GM10266 (cell line): ENCODE measurements at regions not wholly inside any gene's neighbourhood (a gene's known extent, or its start where the extent isn't known, plus 50 kb on each side); places are given as distances from the start of the nearest gene placed in this dataset.

ENCODE experiments used
- DNase-seq: peaks from one replicate; pipeline ENCODE4 v3.0.0; 2012; ENCODE audit errors: extremely low spot score
- TF ChIP-seq, protein P1 (sequence below): IDR thresholded peaks from 2 replicates; pipeline ENCODE4 v1.5.1; 2012; ENCODE audit warnings: mild to moderate bottlenecking, low read depth; ENCODE audit not compliant: control insufficient read depth, insufficient read depth; ENCODE audit errors: missing control alignments

DNA sequence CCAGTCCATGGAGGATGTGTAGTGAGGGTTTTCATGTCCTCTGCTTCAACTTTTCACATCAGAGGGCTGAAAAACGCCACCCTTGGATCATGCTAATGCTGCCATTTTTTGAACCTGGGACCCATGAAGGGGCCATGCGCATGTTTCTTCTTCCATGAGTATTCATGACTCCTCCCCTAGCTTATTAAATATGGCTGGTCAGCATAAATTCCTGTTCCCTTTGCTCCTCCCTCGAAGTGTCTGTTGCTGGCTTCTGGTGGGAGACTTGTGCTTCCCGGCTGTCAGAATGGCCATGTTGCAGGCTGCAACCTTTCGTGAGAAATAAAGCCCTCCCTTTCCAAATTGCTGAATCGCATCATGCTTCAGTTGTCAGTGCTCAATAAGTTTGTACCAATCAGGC is 711.2 kb upstream of the KIRREL3 start:
- TF ChIP-seq, protein P1, sequence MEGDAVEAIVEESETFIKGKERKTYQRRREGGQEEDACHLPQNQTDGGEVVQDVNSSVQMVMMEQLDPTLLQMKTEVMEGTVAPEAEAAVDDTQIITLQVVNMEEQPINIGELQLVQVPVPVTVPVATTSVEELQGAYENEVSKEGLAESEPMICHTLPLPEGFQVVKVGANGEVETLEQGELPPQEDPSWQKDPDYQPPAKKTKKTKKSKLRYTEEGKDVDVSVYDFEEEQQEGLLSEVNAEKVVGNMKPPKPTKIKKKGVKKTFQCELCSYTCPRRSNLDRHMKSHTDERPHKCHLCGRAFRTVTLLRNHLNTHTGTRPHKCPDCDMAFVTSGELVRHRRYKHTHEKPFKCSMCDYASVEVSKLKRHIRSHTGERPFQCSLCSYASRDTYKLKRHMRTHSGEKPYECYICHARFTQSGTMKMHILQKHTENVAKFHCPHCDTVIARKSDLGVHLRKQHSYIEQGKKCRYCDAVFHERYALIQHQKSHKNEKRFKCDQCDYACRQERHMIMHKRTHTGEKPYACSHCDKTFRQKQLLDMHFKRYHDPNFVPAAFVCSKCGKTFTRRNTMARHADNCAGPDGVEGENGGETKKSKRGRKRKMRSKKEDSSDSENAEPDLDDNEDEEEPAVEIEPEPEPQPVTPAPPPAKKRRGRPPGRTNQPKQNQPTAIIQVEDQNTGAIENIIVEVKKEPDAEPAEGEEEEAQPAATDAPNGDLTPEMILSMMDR = no peak
- no peak for DNase-seq

DNA sequence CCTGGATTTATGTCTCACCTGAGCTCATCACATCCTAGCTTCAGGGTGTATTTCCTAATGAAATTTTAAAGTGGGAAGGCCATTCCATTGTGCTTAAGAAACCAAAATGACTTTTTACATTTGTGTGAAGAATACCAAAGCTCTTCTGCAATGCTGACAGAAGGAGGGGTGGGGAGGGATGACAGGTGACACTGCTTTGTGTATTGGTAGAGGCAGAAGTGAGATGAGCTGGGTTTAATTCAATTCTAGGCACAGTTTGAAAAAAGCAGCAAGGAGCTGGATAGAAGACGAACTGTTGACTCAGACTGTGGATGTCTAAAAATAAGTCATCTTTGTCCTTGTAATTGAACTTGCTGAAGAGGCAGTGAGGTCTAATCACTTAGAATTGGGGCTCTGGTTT is 710.3 kb upstream of the KIRREL3 start:
- TF ChIP-seq, protein P1 = no peak
- DNase-seq = no peak

DNA sequence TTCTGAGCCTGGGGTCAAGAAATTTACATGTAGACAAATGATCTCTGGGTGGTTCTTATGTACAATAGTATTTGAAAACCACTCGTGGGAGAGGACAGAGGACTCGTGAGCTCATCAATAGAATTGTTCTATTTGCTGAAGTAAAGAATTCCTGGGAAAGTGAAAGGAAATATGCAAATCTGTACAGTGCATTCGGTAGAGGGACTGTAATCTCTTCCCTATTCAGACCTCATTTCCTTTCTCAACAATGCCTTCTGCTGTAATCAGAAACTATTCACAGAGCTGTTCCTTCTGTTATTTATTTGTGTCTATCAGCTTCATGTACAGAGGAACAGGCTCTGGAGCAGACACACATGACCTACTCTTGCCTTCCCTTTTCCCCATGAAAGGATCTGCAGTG is 709.4 kb upstream of the KIRREL3 start:
- TF ChIP-seq, protein P1 = no peak
- no peak for DNase-seq

DNA sequence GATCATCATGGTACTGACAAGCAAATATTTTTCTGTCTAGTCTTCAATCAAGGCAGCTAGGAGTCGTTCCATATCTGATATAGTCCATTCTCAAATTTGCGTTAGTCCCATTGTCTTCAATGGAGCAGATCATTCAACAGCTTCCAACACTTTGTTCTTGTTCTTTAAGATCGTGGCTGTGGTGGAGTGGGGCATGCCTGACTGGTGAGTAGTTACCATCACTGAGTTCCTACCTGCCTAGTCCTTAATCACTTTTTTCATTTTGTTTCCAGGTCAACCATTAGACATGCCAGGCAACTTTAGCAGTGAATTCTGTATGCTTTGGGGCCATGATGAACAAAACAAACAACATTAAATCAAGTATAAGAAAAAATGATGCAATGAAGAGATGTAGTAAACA is 693.1 kb upstream of the KIRREL3 start:
- TF ChIP-seq, protein P1 = no peak
- no peak for DNase-seq

DNA sequence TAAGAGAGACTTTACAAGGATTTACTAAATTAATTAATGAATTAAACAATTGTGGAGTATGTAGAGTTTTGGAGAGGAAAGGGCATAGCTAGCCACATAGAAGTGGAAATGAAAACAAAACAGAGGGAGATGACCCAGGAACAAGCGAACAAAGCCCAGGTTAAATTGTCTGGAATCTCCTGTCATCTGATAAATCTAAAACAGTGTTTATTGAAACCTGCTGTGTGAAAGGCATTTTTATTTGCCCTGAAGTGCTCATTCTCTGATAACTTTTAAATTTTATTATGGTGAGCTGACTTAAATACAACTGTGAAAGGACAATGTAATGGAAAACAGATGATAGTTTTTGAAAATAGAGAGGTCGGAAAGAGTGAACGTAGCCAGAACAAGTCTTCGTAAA is 682.8 kb upstream of the KIRREL3 start:
- DNase-seq = no peak
- TF ChIP-seq, protein P1 = no peak

DNA sequence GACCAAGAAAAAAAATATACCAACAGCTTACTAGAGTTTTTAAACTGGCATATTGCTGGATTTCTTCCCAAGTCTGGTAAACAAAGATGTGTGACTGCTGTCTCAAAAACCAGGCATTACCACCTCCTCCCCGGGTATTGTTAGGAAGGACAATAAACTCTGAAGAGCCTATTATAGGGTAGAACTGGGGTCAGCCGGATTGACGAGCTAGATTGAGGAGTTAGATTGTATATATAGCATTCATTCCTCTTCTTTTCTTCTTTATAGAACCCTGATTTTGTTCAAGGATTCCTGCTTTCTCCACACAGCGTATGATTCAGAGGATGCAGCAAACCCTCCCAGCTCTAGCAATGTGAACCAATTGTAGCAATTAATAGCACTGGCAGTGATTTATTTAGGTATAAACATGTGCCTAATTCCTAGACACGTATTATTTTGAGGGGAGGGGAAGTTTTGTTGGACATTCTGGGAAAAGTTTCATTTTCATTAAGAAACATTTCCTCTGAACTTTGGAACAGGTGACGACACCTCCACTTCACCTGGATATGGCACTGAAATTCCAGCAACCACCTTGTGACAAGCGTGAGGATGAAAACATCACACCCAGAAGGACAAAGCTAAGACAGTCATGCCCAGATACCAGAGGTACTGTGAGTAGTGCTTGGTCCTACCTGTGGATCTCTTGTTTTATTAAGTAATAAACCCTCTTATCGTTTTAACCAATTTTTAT is 679.4 kb upstream of the KIRREL3 start:
- TF ChIP-seq, protein P1 = no peak
- no peak for DNase-seq

DNA sequence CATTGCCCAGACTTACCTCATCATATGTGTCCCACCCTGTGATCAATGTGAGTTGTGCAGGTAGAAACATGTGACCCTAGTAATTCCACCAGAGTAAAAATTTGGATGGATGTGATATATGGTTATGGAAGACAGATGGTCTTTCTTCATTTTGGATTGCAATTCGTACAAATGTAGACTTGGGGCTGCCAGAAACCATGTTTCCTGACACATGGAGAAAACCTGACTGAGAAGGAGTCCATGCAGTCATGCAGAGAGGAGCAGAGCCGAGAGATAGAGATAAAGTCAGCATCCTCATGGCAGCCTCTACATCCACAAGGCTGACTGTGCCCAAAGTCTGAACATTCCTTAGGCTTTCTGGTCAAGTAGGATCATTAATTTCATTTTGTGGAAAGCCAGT is 678.1 kb upstream of the KIRREL3 start:
- no peak for DNase-seq
- TF ChIP-seq, protein P1 = no peak
